KMS-11 (cell line): ENCODE measurements at regions not wholly inside any gene's neighbourhood (a gene's known extent, or its start where the extent isn't known, plus 50 kb on each side); places are given as distances from the start of the nearest gene placed in this dataset.

Source experiments
- H2AFZ ChIP-seq: fragments of 200-600 bp; sonication (generic); 2 replicates; pipeline ENCODE4 v1.6.1; 2016; ENCODE audit warnings: antibody characterized with exemption, mixed run types, low read depth
- H3K27ac ChIP-seq: fragments of 200-600 bp; sonication (generic); 2 replicates; pipeline ENCODE4 v1.6.1; 2016; ENCODE audit warnings: mild to moderate bottlenecking, mixed run types
- H3K27me3 ChIP-seq: fragments of 200-600 bp; sonication (generic); 2 replicates; pipeline ENCODE4 v1.6.1; 2017; ENCODE audit warnings: mild to moderate bottlenecking, low read depth, mixed run types, moderate library complexity; ENCODE audit not compliant: insufficient read depth
- H3K36me3 ChIP-seq: fragments of 200-600 bp; sonication (generic); 2 replicates; pipeline ENCODE4 v1.6.1; 2017; ENCODE audit warnings: mild to moderate bottlenecking, mixed run types; ENCODE audit not compliant: insufficient read depth
- H3K4me1 ChIP-seq: fragments of 200-600 bp; sonication (generic); 2 replicates; pipeline ENCODE4 v1.6.1; 2016; ENCODE audit warnings: mild to moderate bottlenecking, low read depth, mixed run types; ENCODE audit not compliant: poor library complexity, severe bottlenecking
- H3K4me2 ChIP-seq: fragments of 200-600 bp; sonication (generic); 2 replicates; pipeline ENCODE4 v1.7.0; 2016; ENCODE audit warnings: mild to moderate bottlenecking, mixed run types
- H3K4me3 ChIP-seq: fragments of 200-600 bp; sonication (generic); IDR thresholded peaks from 2 replicates; pipeline ENCODE4 v1.6.1; 2017; ENCODE audit warnings: low read depth, low read length, mixed read lengths; ENCODE audit not compliant: insufficient read depth
- H3K79me2 ChIP-seq: fragments of 200-600 bp; sonication (generic); 2 replicates; pipeline ENCODE4 v1.6.1; 2016; ENCODE audit warnings: low read depth, mixed run types; ENCODE audit not compliant: insufficient read depth
- H3K9ac ChIP-seq: fragments of 200-600 bp; sonication (generic); 2 replicates; pipeline ENCODE4 v1.6.1; 2016; ENCODE audit warnings: mild to moderate bottlenecking, mixed run types
- H4K20me1 ChIP-seq: fragments of 200-600 bp; sonication (generic); 2 replicates; pipeline ENCODE4 v1.6.1; 2016; ENCODE audit warnings: mild to moderate bottlenecking, mixed run types; ENCODE audit not compliant: insufficient read depth
- CTCF ChIP-seq: fragments of 200-600 bp; sonication (generic); conservative IDR thresholded peaks from 2 replicates; pipeline ENCODE4 v1.6.1; 2017; ENCODE audit warnings: low read depth, mild to moderate bottlenecking, antibody characterized with exemption, low read length, moderate library complexity, mixed read lengths

GRCh38 chr2:167406558-167406957 is 518.3 kb downstream of the XIRP2 start:
- Histone ChIP-seq H3K4me2 (no peak overlapping the region), H3K27ac (no peak overlapping the region), H3K9ac (no peak overlapping the region), H3K36me3 (no peaks in the 10 kb centered on the region), H2AFZ (no peak overlapping the region), H3K27me3 (no peaks in the 10 kb centered on the region), H3K79me2 (no peaks in the 10 kb centered on the region), H3K4me1 (no peaks in the 10 kb centered on the region), H3K4me3 (no peak overlapping the region), H4K20me1 (no peaks in the 10 kb centered on the region)
- TF ChIP-seq CTCF, result no peak

- TF ChIP-seq CTCF, result no peak
- Histone ChIP-seq H3K4me1 (no peaks in the 10 kb centered on the region), H4K20me1 (no peaks in the 10 kb centered on the region), H3K36me3 (no peaks in the 10 kb centered on the region), H3K4me3 (no peak overlapping the region), H3K79me2 (no peaks in the 10 kb centered on the region), H3K4me2 (no peak overlapping the region), H3K9ac (no peak overlapping the region), H3K27me3 (no peaks in the 10 kb centered on the region), H2AFZ (no peak overlapping the region), H3K27ac (no peak overlapping the region)
Measured at GRCh38 chr2:167404627-167405284, 516.5 kb downstream of the XIRP2 start.

DNA sequence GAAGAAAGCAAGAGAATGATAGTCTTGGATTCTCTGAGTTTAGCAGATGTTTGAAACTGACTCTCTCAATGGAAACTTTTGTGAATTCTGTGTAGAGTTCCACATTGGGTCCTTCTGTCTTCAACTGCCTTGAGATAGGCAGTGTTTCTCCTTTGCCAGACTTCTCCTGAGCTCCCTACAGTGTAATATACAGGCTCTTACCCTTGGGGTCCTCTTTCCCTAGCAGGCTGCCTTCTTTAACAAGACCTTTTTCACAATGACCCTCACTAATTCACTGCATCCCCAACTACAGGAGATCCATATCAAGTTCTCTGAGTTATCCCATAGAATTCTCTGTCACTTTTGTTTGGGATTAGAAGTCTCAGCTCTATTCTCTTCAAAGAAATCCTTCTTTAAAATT is 513.0 kb downstream of the XIRP2 start:
- no peak overlapping the region for H3K4me3 ChIP-seq
- no peaks in the 10 kb centered on the region for H3K79me2 ChIP-seq

DNA sequence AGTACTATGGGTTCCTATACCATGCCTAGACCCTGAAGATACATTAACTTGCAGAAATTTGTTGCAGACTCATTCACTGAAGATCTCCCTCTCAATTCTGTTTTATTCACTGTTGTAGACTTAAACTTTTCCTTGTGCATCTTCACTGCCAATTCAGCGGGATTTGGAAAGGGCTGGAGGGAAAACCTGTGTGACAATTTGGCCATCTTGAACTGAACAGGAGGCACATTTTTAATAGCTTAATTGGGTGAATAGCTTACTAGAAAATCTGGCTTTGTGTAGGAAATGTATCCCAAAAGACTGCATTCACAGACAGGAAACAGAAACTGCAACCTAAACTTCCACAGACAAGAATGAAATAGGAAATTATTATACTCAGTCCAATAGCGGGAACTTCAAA is 512.3 kb downstream of the XIRP2 start:
- H3K79me2 ChIP-seq, result no peaks in the 10 kb centered on the region
- H3K9ac ChIP-seq, result no peak overlapping the region
- no peak overlapping the region for H3K4me2 ChIP-seq
- no peak for TF ChIP-seq CTCF
- H3K36me3 ChIP-seq, result no peaks in the 10 kb centered on the region
- H3K27me3 ChIP-seq, result no peaks in the 10 kb centered on the region
- H3K4me3 ChIP-seq, result no peak overlapping the region
- no peaks in the 10 kb centered on the region for H4K20me1 ChIP-seq
- H3K4me1 ChIP-seq, result no peaks in the 10 kb centered on the region
- H2AFZ ChIP-seq, result no peak overlapping the region
- no peak overlapping the region for H3K27ac ChIP-seq

More for the DNA sequence above, 513.0 kb downstream of the XIRP2 start:
- Histone ChIP-seq H3K9ac (no peak overlapping the region), H4K20me1 (no peaks in the 10 kb centered on the region), H3K4me1 (no peaks in the 10 kb centered on the region), H3K27ac (no peak overlapping the region), H3K36me3 (no peaks in the 10 kb centered on the region), H3K4me2 (no peak overlapping the region), H2AFZ (no peak overlapping the region), H3K27me3 (no peaks in the 10 kb centered on the region)
- TF ChIP-seq CTCF, result no peak
